Activated CD4-positive, alpha-beta memory T cell treated with anti-CD3 and anti-CD28 coated beads, Interleukin-2, amount 10 ng/mL, durations not matched to agents 7 days and 5 days (primary cell): ENCODE measurements at regions not wholly inside any gene's neighbourhood (a gene's known extent, or its start where the extent isn't known, plus 50 kb on each side); places are given as distances from the start of the nearest gene placed in this dataset.

Experiments used
- CTCF ChIA-PET: fragments of 350-600 bp; sonication (Branson Sonifier 250); formaldehyde crosslinking; loops from one replicate; lab custom pipeline; 2021; ENCODE audit warnings: antibody characterized with exemption, inconsistent platforms; lab: Charles Lee
- POLR2A ChIA-PET: fragments of 350-600 bp; sonication (Branson Sonifier 250); formaldehyde crosslinking; loops from one replicate; lab custom pipeline; 2021; ENCODE audit warnings: antibody characterized with exemption; lab: Charles Lee
- DNase-seq: peaks from one replicate; pipeline ENCODE4 v3.0.0-alpha.2; 2020
- H3K27ac Mint-ChIP-seq: one replicate; pipeline ENCODE4 v1.8.0; 2021; ENCODE audit warnings: mild to moderate bottlenecking, mixed read lengths
- H3K27me3 Mint-ChIP-seq: one replicate; pipeline ENCODE4 v1.8.0; 2021; ENCODE audit warnings: mixed read lengths
- H3K36me3 Mint-ChIP-seq: one replicate; pipeline ENCODE4 v1.8.0; 2021; ENCODE audit warnings: low read depth, mixed read lengths
- H3K4me1 Mint-ChIP-seq: one replicate; pipeline ENCODE4 v1.8.0; 2021; ENCODE audit warnings: mixed read lengths
- H3K4me3 Mint-ChIP-seq: one replicate; pipeline ENCODE4 v1.8.0; 2021; ENCODE audit warnings: mild to moderate bottlenecking, mixed read lengths
- H3K9me3 Mint-ChIP-seq: one replicate; pipeline ENCODE4 v1.8.0; 2021; ENCODE audit warnings: mixed read lengths

GRCh38 chr18:11307716-11308115 is 158.3 kb upstream of the PIEZO2 start:
- DNase-seq, result no peak
- Mint-ChIP-seq H3K9me3 (peaks cover 2% of the 10 kb centered on the region), H3K36me3 (no peaks in the 10 kb centered on the region), H3K4me3 (no peak overlapping the region), H3K4me1 (peaks cover 3% of the 10 kb centered on the region), H3K27me3 (no peaks in the 10 kb centered on the region), H3K27ac (no peak overlapping the region)
- CTCF ChIA-PET, result no interaction called here
- POLR2A ChIA-PET, result no interaction called here

- Mint-ChIP-seq H3K36me3 (no peaks in the 10 kb centered on the region), H3K27me3 (no peaks in the 10 kb centered on the region), H3K4me3 (no peak overlapping the region), H3K4me1 (peaks cover 3% of the 10 kb centered on the region), H3K27ac (no peak overlapping the region), H3K9me3 (peaks cover 6% of the 10 kb centered on the region)
- ChIA-PET CTCF (no interaction called here), POLR2A (no interaction called here)
- no peak for DNase-seq
Measured at GRCh38 chr18:11305507-11305906, 156.1 kb upstream of the PIEZO2 start.

GRCh38 chr18:11304928-11305327 is 155.6 kb upstream of the PIEZO2 start:
- Mint-ChIP-seq H3K4me1 (peaks cover 3% of the 10 kb centered on the region), H3K27me3 (no peaks in the 10 kb centered on the region), H3K36me3 (no peaks in the 10 kb centered on the region), H3K4me3 (no peak overlapping the region), H3K9me3 (peaks cover 6% of the 10 kb centered on the region), H3K27ac (no peak overlapping the region)
- DNase-seq, result no peak
- ChIA-PET POLR2A (no interaction called here), CTCF (no interaction called here)

- Mint-ChIP-seq H3K36me3 (no peaks in the 10 kb centered on the region), H3K27me3 (no peaks in the 10 kb centered on the region), H3K4me1 (no peaks in the 10 kb centered on the region), H3K27ac (no peak overlapping the region), H3K4me3 (no peak overlapping the region), H3K9me3 (peaks cover 3% of the 10 kb centered on the region)
- no peak for DNase-seq
- CTCF ChIA-PET, result interaction anchor here (1.8 kb wide), 1 partner anchor 14 kb away, joined by 5 read pairs; no protein-coding TSS in a partner anchor
- POLR2A ChIA-PET, result no interaction called here
Measured at GRCh38 chr18:11296946-11297345, 147.6 kb upstream of the PIEZO2 start.

- CTCF ChIA-PET, result no interaction called here
- H3K9me3 Mint-ChIP-seq, result no peaks in the 10 kb centered on the region
- H3K4me1 Mint-ChIP-seq, result no peaks in the 10 kb centered on the region
- POLR2A ChIA-PET, result no interaction called here
- H3K27ac Mint-ChIP-seq, result no peak overlapping the region
- DNase-seq, result no peak
- H3K36me3 Mint-ChIP-seq, result no peaks in the 10 kb centered on the region
- no peak overlapping the region for H3K4me3 Mint-ChIP-seq
- H3K27me3 Mint-ChIP-seq, result no peaks in the 10 kb centered on the region
Measured at GRCh38 chr18:11293794-11294193, 144.4 kb upstream of the PIEZO2 start.

GRCh38 chr18:11290786-11291185 is 141.4 kb upstream of the PIEZO2 start:
- Mint-ChIP-seq H3K27ac (no peak overlapping the region), H3K36me3 (no peaks in the 10 kb centered on the region), H3K4me3 (no peak overlapping the region), H3K4me1 (no peaks in the 10 kb centered on the region), H3K9me3 (no peaks in the 10 kb centered on the region), H3K27me3 (no peaks in the 10 kb centered on the region)
- DNase-seq, result no peak
- ChIA-PET CTCF (no interaction called here), POLR2A (no interaction called here)

- CTCF ChIA-PET, result no interaction called here
- DNase-seq, result no peak
- H3K9me3 Mint-ChIP-seq, result no peaks in the 10 kb centered on the region
Measured at GRCh38 chr18:11289248-11289647, 139.9 kb upstream of the PIEZO2 start.

GRCh38 chr18:11288401-11288800 is 139.0 kb upstream of the PIEZO2 start:
- POLR2A ChIA-PET, result no interaction called here
- CTCF ChIA-PET, result no interaction called here
- H3K9me3 Mint-ChIP-seq, result no peaks in the 10 kb centered on the region
- DNase-seq, result no peak
- H3K27ac Mint-ChIP-seq, result no peak overlapping the region
- H3K36me3 Mint-ChIP-seq, result no peaks in the 10 kb centered on the region
- no peak overlapping the region for H3K4me3 Mint-ChIP-seq
- no peaks in the 10 kb centered on the region for H3K4me1 Mint-ChIP-seq
- H3K27me3 Mint-ChIP-seq, result no peaks in the 10 kb centered on the region

More at GRCh38 chr18:11289248-11289647, 139.9 kb upstream of the PIEZO2 start:
- Mint-ChIP-seq H3K27me3 (no peaks in the 10 kb centered on the region), H3K36me3 (no peaks in the 10 kb centered on the region), H3K4me1 (no peaks in the 10 kb centered on the region), H3K4me3 (no peak overlapping the region), H3K27ac (no peak overlapping the region)
- POLR2A ChIA-PET, result no interaction called here

- H3K27ac Mint-ChIP-seq, result no peak overlapping the region
- ChIA-PET CTCF (no interaction called here), POLR2A (no interaction called here)
- no peaks in the 10 kb centered on the region for H3K9me3 Mint-ChIP-seq
- H3K4me1 Mint-ChIP-seq, result no peaks in the 10 kb centered on the region
- H3K36me3 Mint-ChIP-seq, result no peaks in the 10 kb centered on the region
- no peak for DNase-seq
- no peaks in the 10 kb centered on the region for H3K27me3 Mint-ChIP-seq
- no peak overlapping the region for H3K4me3 Mint-ChIP-seq
Measured at GRCh38 chr18:11286431-11286830, 137.1 kb upstream of the PIEZO2 start.

- no peaks in the 10 kb centered on the region for H3K36me3 Mint-ChIP-seq
- no peak overlapping the region for H3K27ac Mint-ChIP-seq
- no peaks in the 10 kb centered on the region for H3K4me1 Mint-ChIP-seq
- DNase-seq, result no peak
- CTCF ChIA-PET, result no interaction called here
- no peaks in the 10 kb centered on the region for H3K9me3 Mint-ChIP-seq
- H3K27me3 Mint-ChIP-seq, result no peaks in the 10 kb centered on the region
- H3K4me3 Mint-ChIP-seq, result no peak overlapping the region
- POLR2A ChIA-PET, result no interaction called here
Measured at GRCh38 chr18:11284811-11285210, 135.4 kb upstream of the PIEZO2 start.

- Mint-ChIP-seq H3K9me3 (no peaks in the 10 kb centered on the region), H3K36me3 (no peaks in the 10 kb centered on the region), H3K27me3 (no peaks in the 10 kb centered on the region), H3K27ac (no peak overlapping the region), H3K4me1 (no peaks in the 10 kb centered on the region), H3K4me3 (no peak overlapping the region)
- CTCF ChIA-PET, result no interaction called here
- no peak for DNase-seq
- POLR2A ChIA-PET, result no interaction called here
Measured at GRCh38 chr18:11284349-11284748, 135.0 kb upstream of the PIEZO2 start.

GRCh38 chr18:11283479-11284161 is 134.3 kb upstream of the PIEZO2 start:
- CTCF ChIA-PET, result no interaction called here
- Mint-ChIP-seq H3K4me1 (no peaks in the 10 kb centered on the region), H3K4me3 (no peak overlapping the region), H3K36me3 (no peaks in the 10 kb centered on the region), H3K27me3 (no peaks in the 10 kb centered on the region), H3K9me3 (no peaks in the 10 kb centered on the region), H3K27ac (no peak overlapping the region)
- DNase-seq, result no peak
- POLR2A ChIA-PET, result no interaction called here

GRCh38 chr18:11279461-11279860 is 130.1 kb upstream of the PIEZO2 start:
- H3K27me3 Mint-ChIP-seq, result no peaks in the 10 kb centered on the region
- ChIA-PET CTCF (no interaction called here), POLR2A (no interaction called here)
- no peak overlapping the region for H3K27ac Mint-ChIP-seq
- no peaks in the 10 kb centered on the region for H3K4me1 Mint-ChIP-seq
- DNase-seq, result no peak
- no peaks in the 10 kb centered on the region for H3K9me3 Mint-ChIP-seq
- no peaks in the 10 kb centered on the region for H3K36me3 Mint-ChIP-seq
- no peak overlapping the region for H3K4me3 Mint-ChIP-seq

GRCh38 chr18:11276678-11277077 is 127.3 kb upstream of the PIEZO2 start:
- no peaks in the 10 kb centered on the region for H3K36me3 Mint-ChIP-seq
- ChIA-PET POLR2A (no interaction called here), CTCF (no interaction called here)
- no peak overlapping the region for H3K27ac Mint-ChIP-seq
- H3K4me1 Mint-ChIP-seq, result no peaks in the 10 kb centered on the region
- H3K9me3 Mint-ChIP-seq, result no peaks in the 10 kb centered on the region
- no peak overlapping the region for H3K4me3 Mint-ChIP-seq
- no peak for DNase-seq
- H3K27me3 Mint-ChIP-seq, result no peaks in the 10 kb centered on the region
